Prostate gland (tissue), 2 donors: ENCODE measurements at regions not wholly inside any gene's neighbourhood (a gene's known extent, or its start where the extent isn't known, plus 50 kb on each side); places are given as distances from the start of the nearest gene placed in this dataset.

ENCODE experiments used
- DNase-seq: peaks from one replicate; pipeline ENCODE4 v3.0.0-alpha.2; 2019; ENCODE audit warnings: low spot score
- H3K27ac ChIP-seq, 2 donors: fragments of 200-600 bp; sonication (generic); 2 replicates each; pipeline ENCODE4 v1.5.1; 2017 to 2019
- H3K27me3 ChIP-seq: fragments of 200-600 bp; sonication (generic); replicated peaks from 2 replicates; pipeline ENCODE4 v1.5.1; 2019; ENCODE audit not compliant: insufficient read depth
- H3K36me3 ChIP-seq, 2 donors: fragments of 200-600 bp; sonication (generic); 1 replicate in 1 of 2; 2 replicates in 1 of 2; pipeline versions ENCODE4 v1.5.1 to v1.8.1; 2017 to 2019
- H3K4me1 ChIP-seq: fragments of 200-600 bp; sonication (generic); replicated peaks from 2 replicates; pipeline ENCODE4 v1.5.1; 2019
- H3K4me3 ChIP-seq, 2 donors: fragments of 200-600 bp; sonication (generic); 2 replicates each; pipeline ENCODE4 v1.5.1; 2017 to 2019
- H3K9me3 ChIP-seq: fragments of 200-600 bp; sonication (generic); 2 replicates; pipeline ENCODE4 v1.5.1; 2017
- POLR2A ChIP-seq: fragments of 450-650 bp; IDR thresholded peaks from one replicate; pipeline ENCODE4 v1.6.1; 2016; ENCODE audit warnings: antibody characterized with exemption, mild to moderate bottlenecking
- POLR2AphosphoS5 ChIP-seq: sonication (generic); formaldehyde crosslinking; IDR thresholded peaks from one replicate; pipeline ENCODE4 v1.6.1; 2017; ENCODE audit warnings: antibody characterized with exemption
- WGBS: methylation state at CpG from one replicate; pipeline ENCODE4 v1.1.5; 2018; 5-methylcytosine and 5-hydroxymethylcytosine counted together
- intact Hi-C: fragments of 100-400 bp; cut with DNase I; formaldehyde crosslinking; loops from one replicate; pipeline ENCODE4 v1.14.2; 2022
- TF ChIP-seq, protein P1 (sequence below), 4 experiments: fragments of 200-600 bp in 2 of 4; fragments of 450-650 bp in 2 of 4; sonication (generic) in 2 of 4; IDR thresholded peaks; 1 replicate in 3 of 4; 2 replicates in 1 of 4; pipeline ENCODE4 v1.5.1; 2016 to 2019; ENCODE audit warnings: antibody characterized with exemption in 4 of 4, mild to moderate bottlenecking in 2 of 4, moderate library complexity in 2 of 4

DNA sequence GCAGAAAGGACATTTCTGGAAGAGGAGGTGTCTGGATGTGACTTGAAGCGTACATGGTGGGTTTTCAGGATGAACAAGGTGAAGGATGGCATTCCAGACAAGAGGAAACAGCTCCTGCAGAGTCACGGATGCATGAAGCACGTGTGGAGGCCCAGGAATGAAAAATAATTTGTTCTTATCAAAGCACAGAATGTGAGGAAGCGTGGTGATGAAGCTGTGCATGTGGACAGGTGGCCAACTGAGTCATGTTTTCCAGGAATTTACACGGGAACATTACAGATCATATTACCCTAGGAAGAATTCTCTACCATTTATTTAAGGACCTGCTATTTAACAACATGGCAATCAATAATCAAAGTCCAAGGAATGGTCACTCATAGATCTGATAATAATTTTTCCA, 413.2 kb upstream of the KLF6 start:
- no peak for DNase-seq
- Histone ChIP-seq H3K4me1 (no peaks in the 10 kb centered on the region), H3K9me3 (no peaks in the 10 kb centered on the region), H3K36me3 (no peaks in the 10 kb centered on the region), H3K27ac (no peak overlapping the region), H3K4me3 (no peak overlapping the region), H3K27me3 (no peaks in the 10 kb centered on the region)
- WGBS, result 83% methylated on average over 5 of the region's 5 CpGs
- intact Hi-C loops, result loop anchor here (5.0 to 10.0 kb wide), 4 partner anchors 84 to 457 kb away; partner anchors contain the start of gene KLF6
- TF ChIP-seq POLR2AphosphoS5, result no peak
- TF ChIP-seq, protein P1, sequence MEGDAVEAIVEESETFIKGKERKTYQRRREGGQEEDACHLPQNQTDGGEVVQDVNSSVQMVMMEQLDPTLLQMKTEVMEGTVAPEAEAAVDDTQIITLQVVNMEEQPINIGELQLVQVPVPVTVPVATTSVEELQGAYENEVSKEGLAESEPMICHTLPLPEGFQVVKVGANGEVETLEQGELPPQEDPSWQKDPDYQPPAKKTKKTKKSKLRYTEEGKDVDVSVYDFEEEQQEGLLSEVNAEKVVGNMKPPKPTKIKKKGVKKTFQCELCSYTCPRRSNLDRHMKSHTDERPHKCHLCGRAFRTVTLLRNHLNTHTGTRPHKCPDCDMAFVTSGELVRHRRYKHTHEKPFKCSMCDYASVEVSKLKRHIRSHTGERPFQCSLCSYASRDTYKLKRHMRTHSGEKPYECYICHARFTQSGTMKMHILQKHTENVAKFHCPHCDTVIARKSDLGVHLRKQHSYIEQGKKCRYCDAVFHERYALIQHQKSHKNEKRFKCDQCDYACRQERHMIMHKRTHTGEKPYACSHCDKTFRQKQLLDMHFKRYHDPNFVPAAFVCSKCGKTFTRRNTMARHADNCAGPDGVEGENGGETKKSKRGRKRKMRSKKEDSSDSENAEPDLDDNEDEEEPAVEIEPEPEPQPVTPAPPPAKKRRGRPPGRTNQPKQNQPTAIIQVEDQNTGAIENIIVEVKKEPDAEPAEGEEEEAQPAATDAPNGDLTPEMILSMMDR (IDR thresholded peaks at IDR 0.05), result no peak
- TF ChIP-seq POLR2A, result no peak

DNA sequence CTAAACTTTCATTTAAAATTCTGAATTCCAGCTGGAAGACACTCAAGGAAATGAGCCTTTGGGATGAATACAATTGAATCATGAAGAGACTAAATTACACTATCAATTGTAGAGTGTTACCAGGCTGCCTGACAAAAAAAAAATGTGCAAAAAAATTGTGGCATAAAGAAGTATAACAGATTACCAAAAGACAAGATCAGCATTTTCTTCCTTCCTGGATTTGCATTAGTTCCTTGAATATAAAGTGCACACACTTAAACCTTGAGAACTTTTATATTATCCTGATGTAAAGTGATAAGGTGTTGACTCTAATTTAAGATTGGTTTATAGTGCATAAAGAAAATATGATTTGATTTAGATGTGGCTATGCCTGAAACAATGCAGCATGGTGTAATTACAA, 412.7 kb upstream of the KLF6 start:
- Histone ChIP-seq H3K9me3 (no peaks in the 10 kb centered on the region), H3K27me3 (no peaks in the 10 kb centered on the region), H3K36me3 (no peaks in the 10 kb centered on the region), H3K27ac (no peak overlapping the region), H3K4me3 (no peak overlapping the region), H3K4me1 (no peaks in the 10 kb centered on the region)
- no peak for DNase-seq
- no peak for TF ChIP-seq POLR2A
- intact Hi-C loops, result loop anchor here (5.0 to 10.0 kb wide), 4 partner anchors 85 to 457 kb away; partner anchors contain the start of gene KLF6

DNA sequence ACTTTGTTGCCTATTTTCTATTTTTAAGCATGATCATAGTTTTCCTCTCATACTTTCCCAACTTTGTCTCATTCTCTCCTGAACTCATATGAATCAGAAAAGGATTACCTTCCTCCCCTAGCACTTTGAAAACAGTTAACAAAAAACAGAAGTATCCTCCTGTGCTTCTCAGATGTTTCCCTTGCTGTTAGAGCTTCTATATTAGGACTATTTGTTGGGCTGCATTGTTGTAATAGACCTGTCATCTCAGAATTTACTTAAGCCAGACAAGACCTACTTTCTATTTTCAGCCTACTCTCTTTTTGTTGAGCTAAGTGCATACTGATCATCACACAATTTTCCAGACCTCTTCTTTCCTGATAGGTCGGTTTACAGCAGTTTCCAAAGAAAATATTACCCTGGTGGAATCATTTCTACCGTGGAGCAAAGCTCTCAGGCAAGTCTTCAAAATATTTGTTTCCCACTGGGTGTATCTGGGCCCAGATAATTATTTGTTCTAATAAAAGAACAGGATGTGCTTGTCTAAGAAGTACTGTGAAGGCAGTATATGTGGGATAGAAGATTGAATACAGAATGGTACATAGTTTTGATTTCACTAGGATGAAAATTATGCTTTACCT, 411.9 kb upstream of the KLF6 start:
- Histone ChIP-seq H3K4me3 (no peak overlapping the region), H3K36me3 (no peaks in the 10 kb centered on the region), H3K27me3 (no peaks in the 10 kb centered on the region), H3K27ac (peak overlapping the region in 1 of 2 donors; percentile 7), H3K4me1 (no peaks in the 10 kb centered on the region), H3K9me3 (no peaks in the 10 kb centered on the region)
- no peak for DNase-seq
- 16% methylated on average over 2 of the region's 2 CpGs for WGBS
- intact Hi-C loops, result loop anchor here (5.0 to 10.0 kb wide), 4 partner anchors 85 to 458 kb away; partner anchors contain the start of gene KLF6
- peak; percentile 40 for TF ChIP-seq POLR2AphosphoS5
- TF ChIP-seq POLR2A, result no peak
- TF ChIP-seq, protein P1 (IDR thresholded peaks at IDR 0.05), result no peak

DNA sequence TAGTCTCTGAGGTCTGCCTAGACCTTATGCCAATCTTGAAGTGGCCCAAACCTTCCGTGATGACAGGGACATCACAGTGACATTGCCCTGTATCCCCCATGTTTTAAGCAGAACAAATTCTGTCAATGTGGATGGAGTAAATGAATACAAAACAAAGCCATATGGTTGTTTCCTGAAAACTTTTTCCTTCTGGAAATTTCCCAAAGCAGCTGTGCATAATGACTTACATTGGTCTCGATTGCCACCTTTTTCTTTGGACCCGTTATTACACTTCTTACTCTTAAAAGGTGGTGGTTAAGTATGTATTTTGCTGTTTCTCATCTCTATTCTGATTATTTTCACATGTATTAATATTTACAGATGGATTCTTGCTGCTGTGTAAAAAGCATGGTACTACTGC, 411.2 kb upstream of the KLF6 start:
- 93% methylated on average over 3 of the region's 3 CpGs for WGBS
- no peak for TF ChIP-seq POLR2A
- TF ChIP-seq, protein P1 (IDR thresholded peaks at IDR 0.05), result no peak
- TF ChIP-seq POLR2AphosphoS5, result no peak
- intact Hi-C loops, result loop anchor here (5.0 to 10.0 kb wide), 4 partner anchors 86 to 459 kb away; partner anchors contain the start of gene KLF6
- no peak for DNase-seq
- Histone ChIP-seq H3K4me1 (no peaks in the 10 kb centered on the region), H3K9me3 (no peaks in the 10 kb centered on the region), H3K27ac (no peak overlapping the region), H3K27me3 (no peaks in the 10 kb centered on the region), H3K4me3 (no peak overlapping the region), H3K36me3 (no peaks in the 10 kb centered on the region)

DNA sequence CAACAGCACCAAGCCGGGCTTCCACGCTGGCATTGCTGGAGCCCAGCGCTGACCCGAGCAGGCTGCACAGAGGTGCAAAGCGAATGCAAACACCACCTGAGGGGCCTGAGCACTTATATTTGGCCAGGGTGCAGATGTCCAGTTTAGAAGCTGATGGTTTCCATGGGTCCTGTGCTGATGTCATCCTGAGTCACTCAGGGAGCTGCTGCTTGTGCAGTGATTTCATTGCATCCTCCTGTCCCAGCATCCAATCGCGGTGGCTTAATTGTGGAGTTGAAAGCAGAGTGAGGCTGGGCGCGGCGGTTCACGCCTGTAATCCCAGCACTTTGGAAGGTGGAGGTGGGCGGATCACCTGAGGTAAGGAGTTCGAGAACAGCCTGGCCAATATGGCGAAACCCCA, 410.2 kb upstream of the KLF6 start:
- Histone ChIP-seq H3K27me3 (no peaks in the 10 kb centered on the region), H3K36me3 (no peaks in the 10 kb centered on the region), H3K9me3 (no peaks in the 10 kb centered on the region), H3K4me3 (no peak overlapping the region), H3K27ac (no peak overlapping the region), H3K4me1 (no peaks in the 10 kb centered on the region)
- intact Hi-C loops, result loop anchor here (5.0 to 10.0 kb wide), 4 partner anchors 87 to 460 kb away; partner anchors contain the start of gene KLF6
- TF ChIP-seq POLR2AphosphoS5, result no peak
- DNase-seq, result no peak
- WGBS, result 95% methylated on average over 14 of the region's 14 CpGs

DNA sequence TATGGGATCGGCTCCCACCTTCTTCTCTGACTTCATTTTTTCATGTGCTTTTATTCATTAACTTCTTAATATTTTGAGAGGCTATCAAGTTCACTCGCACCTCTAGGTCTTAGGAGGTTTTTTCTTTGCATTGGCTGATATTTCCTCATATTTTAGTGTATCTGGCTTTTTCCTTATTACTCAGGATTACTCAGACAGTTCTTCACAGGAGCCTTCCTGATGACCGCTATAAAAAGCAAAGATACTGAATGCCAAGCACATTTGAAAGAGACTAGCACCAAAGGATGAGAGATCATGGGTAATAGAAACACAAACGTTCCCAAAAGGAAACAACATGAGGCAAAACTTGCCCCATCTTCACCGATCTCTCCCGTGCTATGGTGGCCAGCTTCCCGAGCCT, 409.2 kb upstream of the KLF6 start:
- Histone ChIP-seq H3K4me1 (no peaks in the 10 kb centered on the region), H3K4me3 (no peak overlapping the region), H3K27ac (no peak overlapping the region), H3K36me3 (no peaks in the 10 kb centered on the region), H3K27me3 (no peaks in the 10 kb centered on the region), H3K9me3 (no peaks in the 10 kb centered on the region)
- TF ChIP-seq POLR2AphosphoS5 (no peak), POLR2A (no peak)
- TF ChIP-seq, protein P1 (IDR thresholded peaks at IDR 0.05), result no peak
- 96% methylated on average over 7 of the region's 7 CpGs for WGBS
- intact Hi-C loops, result loop anchor here (10.0 kb wide), 3 partner anchors 99 to 461 kb away; partner anchors contain the start of gene KLF6
- no peak for DNase-seq
